ENCODE measurements at regions not wholly inside any gene's neighbourhood (a gene's known extent, or its start where the extent isn't known, plus 50 kb on each side); places are given as distances from the start of the nearest gene placed in this dataset.

GRCh38 chr10:84860855-84861254 is 532.5 kb downstream of the CCSER2 start:
- ChIA-PET CTCF (no interaction called here), POLR2A (ENCODE audit: unreplicated experiment) (no interaction called here)
- H3K4ac ChIP-seq (ENCODE audit: low read depth, low read length): no peak overlapping the region
- H3K9me1 ChIP-seq (ENCODE audit: insufficient read depth, low read length): no peaks in the 10 kb centered on the region
- H2BK5ac ChIP-seq (ENCODE audit: low read depth, low read length, poor library complexity, severe bottlenecking): no peak overlapping the region
- WGBS, 2 experiments (ENCODE audit: extremely low coverage in 2 of 2, insufficient read length in 1 of 2): 60% methylated on average over 1 of the region's 4 CpGs; no CpG with 5 or more reads in 1 of the 2 experiments
- H3K14ac ChIP-seq (replicated peaks; ENCODE audit: low read depth, low read length): no peak overlapping the region
- no peaks in the 10 kb centered on the region for H4K20me1 ChIP-seq (ENCODE audit: insufficient read depth, low read length)
- no peak overlapping the region for H2AK9ac ChIP-seq (replicated peaks; ENCODE audit: low read depth, low read length, poor library complexity)
- no peaks in the 10 kb centered on the region for H3K79me1 ChIP-seq (ENCODE audit: low read depth in 1 of 2, low read length in 2 of 2)
- H3K9ac ChIP-seq (ENCODE audit: low read depth, low read length): no peak overlapping the region
- H3K9me3 ChIP-seq (ENCODE audit: control insufficient read depth, insufficient read depth, low read length): peaks cover under 1% of the 10 kb centered on the region; the same call in 1 of the 2 replicates
- H3K56ac ChIP-seq (ENCODE audit: extremely low read depth, insufficient read depth, low read length): no peak overlapping the region
- no peak overlapping the region for H2AK5ac ChIP-seq (ENCODE audit: low read depth, low read length)
- no peak for ATAC-seq (ENCODE audit: low read depth)
- in situ Hi-C loops (cut with MboI; ENCODE audit: low sequenced_read_pairs): no loop called here
- H3K23ac ChIP-seq (ENCODE audit: low read depth, low read length): no peak overlapping the region
- intact Hi-C loops (cut with micrococcal nuclease): no loop called here
- DNase-seq: no peak
- BruUV-seq (replicated peaks): no TSS peak
- H2BK120ac ChIP-seq (ENCODE audit: low read depth, low read length): no peak overlapping the region
- dilution Hi-C loops (cut with HindIII; ENCODE audit: low sequenced_read_pairs, unreplicated experiment): no loop called here
- H4K8ac ChIP-seq (ENCODE audit: low read depth in 2 of 2, low read length in 2 of 2): no peak overlapping the region
- H4K91ac ChIP-seq (ENCODE audit: insufficient read depth, low read depth, low read length): no peak overlapping the region
- no peak overlapping the region for H4K5ac ChIP-seq (ENCODE audit: low read depth, low read length)
- no peak overlapping the region for H2BK20ac ChIP-seq (ENCODE audit: low read depth, low read length)
- no peak overlapping the region for H3K18ac ChIP-seq (ENCODE audit: low read depth, low read length)
- H3K27ac ChIP-seq (ENCODE audit: insufficient read depth, low read length): no peak overlapping the region
- no peak overlapping the region for H3K4me3 ChIP-seq (ENCODE audit: insufficient read depth, low read depth, low read length)
- H3K4me2 ChIP-seq (ENCODE audit: low read depth, low read length): no peak overlapping the region
- no peaks in the 10 kb centered on the region for H3K4me1 ChIP-seq (ENCODE audit: control insufficient read depth, insufficient read depth, low read length)
- no peaks in the 10 kb centered on the region for H3K27me3 ChIP-seq (ENCODE audit: control insufficient read depth, insufficient read depth, low read length)
- no peak overlapping the region for H2BK15ac ChIP-seq (ENCODE audit: low read depth, low read length)
- H3K36me3 ChIP-seq (ENCODE audit: control insufficient read depth, insufficient read depth, low read length): no peaks in the 10 kb centered on the region
- TF ChIP-seq CTCF (conservative IDR thresholded peaks at IDR 0.05; ENCODE audit: low read depth, low read length): no peak
- TF ChIP-seq ELK1 (IDR thresholded peaks at IDR 0.05; ENCODE audit: borderline replicate concordance, low read depth, low read length): no peak
- TF ChIP-seq SMC3 (IDR thresholded peaks at IDR 0.05; ENCODE audit: low read depth, low read length): no peak
- no peak for TF ChIP-seq MXI1 (IDR thresholded peaks at IDR 0.05; ENCODE audit: borderline replicate concordance, low read depth, low read length)
- TF ChIP-seq RCOR1 (IDR thresholded peaks at IDR 0.05; ENCODE audit: insufficient replicate concordance, low read length): no peak
- TF ChIP-seq CEBPB (IDR thresholded peaks at IDR 0.05; ENCODE audit: low read depth, low read length): no peak
- TF ChIP-seq RAD21 (IDR thresholded peaks at IDR 0.05; ENCODE audit: low read length): no peak
- TF ChIP-seq USF2 (IDR thresholded peaks at IDR 0.05; ENCODE audit: low read depth, low read length): no peak
- no peak for TF ChIP-seq NFE2L2 (IDR thresholded peaks at IDR 0.05; ENCODE audit: low read depth, low read length)
- no peak for TF ChIP-seq MAFK (IDR thresholded peaks at IDR 0.05; ENCODE audit: low read depth, low read length)
- no peak for TF ChIP-seq RFX5 (IDR thresholded peaks at IDR 0.05; ENCODE audit: low read depth, low read length)
- no peak for TF ChIP-seq MAZ (IDR thresholded peaks at IDR 0.05; ENCODE audit: borderline replicate concordance, low read depth, low read length)
- no peak for TF ChIP-seq CHD1 (IDR thresholded peaks at IDR 0.05; ENCODE audit: low read depth, low read length)
- no peak for TF ChIP-seq POLR2A (IDR thresholded peaks at IDR 0.05; ENCODE audit: low read depth, low read length)
- TF ChIP-seq FOS (IDR thresholded peaks at IDR 0.05; ENCODE audit: low read depth, low read length): no peak
- no peak overlapping the region for H2AFZ ChIP-seq (replicated peaks; ENCODE audit: low read length, poor library complexity)
